Endothelial cell of umbilical vein (primary cell): ENCODE measurements at regions not wholly inside any gene's neighbourhood (a gene's known extent, or its start where the extent isn't known, plus 50 kb on each side); places are given as distances from the start of the nearest gene placed in this dataset.

Source experiments
- BruUV-seq: library from RNA; stranded (reverse); fragments of 400-500 nt; replicated peaks from 2 replicates; lab custom pipeline; 2021; lab: Mats Ljungman, UMichigan
- CTCF ChIA-PET: fragments of 300-600, 350-600 bp; sonication (Branson Sonifier 250); formaldehyde crosslinking; loops from one replicate; lab custom pipeline; 2021; ENCODE audit warnings: antibody characterized with exemption, inconsistent platforms; lab: Charles Lee
- POLR2A ChIA-PET: fragments of 300-600, 350-600 bp; sonication (Branson Sonifier 250); formaldehyde crosslinking; loops from one replicate; lab custom pipeline; 2021; ENCODE audit warnings: antibody characterized with exemption, inconsistent platforms; lab: Charles Lee
- DNase-seq: peaks from one replicate; pipeline ENCODE4 v3.0.0-alpha.2; 2011; ENCODE audit warnings: low read depth, low spot score
- FAIRE-seq: peaks from 2 replicates; lab custom pipeline; 2011; peaks lifted over from hg19 to GRCh38; lab: Jason Lieb, UNC
- H2AFZ ChIP-seq: 2 replicates; pipeline ENCODE4 v1.6.0; 2012; ENCODE audit warnings: low read depth, low read length, control low read depth, inconsistent platforms
- H3K27ac ChIP-seq: 2 replicates; pipeline ENCODE4 v1.5.1; 2011; ENCODE audit warnings: low read depth, mild to moderate bottlenecking, control low read depth, low read length, moderate library complexity; ENCODE audit not compliant: insufficient read depth
- H3K27me3 ChIP-seq, 2 experiments: 2 replicates each; pipeline versions ENCODE4 v1.6.0 to v1.6.1; 2011; ENCODE audit warnings: low read length in 2 of 2, mixed read lengths in 1 of 2; ENCODE audit not compliant: control insufficient read depth in 2 of 2, insufficient read depth in 2 of 2
- H3K36me3 ChIP-seq, 2 experiments: 2 replicates in 1 of 2; 3 replicates in 1 of 2; pipeline ENCODE4 v1.5.1; 2011; ENCODE audit warnings: low read length in 2 of 2, mild to moderate bottlenecking in 1 of 2, moderate library complexity in 1 of 2; ENCODE audit not compliant: control insufficient read depth in 2 of 2, insufficient read depth in 2 of 2; ENCODE audit errors: extremely low read depth in 1 of 2
- H3K4me1 ChIP-seq: 3 replicates; pipeline ENCODE4 v1.5.1; 2011; ENCODE audit warnings: mild to moderate bottlenecking, low read length; ENCODE audit not compliant: control insufficient read depth, insufficient read depth; ENCODE audit errors: extremely low read depth
- H3K4me2 ChIP-seq: 2 replicates; pipeline ENCODE4 v1.6.1; 2011; ENCODE audit warnings: low read length, control low read depth, mixed read lengths; ENCODE audit not compliant: insufficient read depth
- H3K4me3 ChIP-seq, 3 experiments: fragments of 200-600 bp in 1 of 3; sonication (generic), shearing (Covaris generic) in 1 of 3; replicated peaks in 1 of 3; 2 replicates each; pipeline ENCODE4 v1.5.1; 2011 to 2016; ENCODE audit warnings: control low read depth in 3 of 3, low read length in 3 of 3, mild to moderate bottlenecking in 2 of 3, inconsistent platforms in 1 of 3, low read depth in 1 of 3, moderate library complexity in 1 of 3; ENCODE audit not compliant: insufficient read depth in 1 of 3
- H3K79me2 ChIP-seq: 2 replicates; pipeline ENCODE4 v1.6.0; 2012; ENCODE audit warnings: low read length, inconsistent platforms; ENCODE audit not compliant: control insufficient read depth, insufficient read depth
- H3K9ac ChIP-seq: replicated peaks from 2 replicates; pipeline ENCODE3; 2011; ENCODE audit warnings: low read length, control low read depth; ENCODE audit not compliant: insufficient read depth; ENCODE audit errors: extremely low read depth
- H3K9me1 ChIP-seq: replicated peaks from 3 replicates; pipeline ENCODE4 v1.6.0; 2011; ENCODE audit warnings: mild to moderate bottlenecking, low read length; ENCODE audit not compliant: control insufficient read depth, insufficient read depth; ENCODE audit errors: extremely low read depth
- H3K9me3 ChIP-seq: replicated peaks from 2 replicates; pipeline ENCODE4 v1.5.1; 2012; ENCODE audit warnings: low read length, inconsistent platforms; ENCODE audit not compliant: control insufficient read depth, insufficient read depth
- H4K20me1 ChIP-seq: replicated peaks from 2 replicates; pipeline ENCODE3; 2011; ENCODE audit warnings: mild to moderate bottlenecking, low read length; ENCODE audit not compliant: control insufficient read depth, insufficient read depth; ENCODE audit errors: extremely low read depth
- CTCF ChIP-seq, 2 donors: IDR thresholded peaks; 1 replicate in 1 of 2; 2 replicates in 1 of 2; pipeline ENCODE4 v1.5.1; 2011; ENCODE audit warnings: low read length in 2 of 2, mild to moderate bottlenecking in 2 of 2, moderate library complexity in 2 of 2, control low read depth in 1 of 2, inconsistent platforms in 1 of 2, low read depth in 1 of 2; ENCODE audit not compliant: insufficient read depth in 1 of 2; ENCODE audit errors: extremely low read depth in 1 of 2
- EZH2 ChIP-seq: IDR thresholded peaks from 2 replicates; pipeline ENCODE4 v1.6.1; 2012; ENCODE audit warnings: borderline replicate concordance, low read depth, mild to moderate bottlenecking, moderate library complexity, low read length, inconsistent platforms; ENCODE audit not compliant: severe bottlenecking
- FOS ChIP-seq: IDR thresholded peaks from 2 replicates; pipeline ENCODE4 v1.6.1; 2011; ENCODE audit warnings: mild to moderate bottlenecking, low read length, moderate library complexity, borderline replicate concordance; ENCODE audit not compliant: insufficient read depth
- GATA2 ChIP-seq: IDR thresholded peaks from 2 replicates; pipeline ENCODE4 v1.7.0; 2011; ENCODE audit warnings: low read depth, mild to moderate bottlenecking, moderate library complexity, mixed read lengths, low read length; ENCODE audit not compliant: insufficient read length, insufficient read depth
- JUN ChIP-seq: IDR thresholded peaks from 2 replicates; pipeline ENCODE4 v1.6.1; 2011; ENCODE audit warnings: borderline replicate concordance, low read depth; ENCODE audit not compliant: insufficient read length, insufficient read depth
- MAX ChIP-seq: IDR thresholded peaks from 2 replicates; pipeline ENCODE4 v1.6.1; 2011; ENCODE audit not compliant: insufficient read depth, insufficient read length
- MYC ChIP-seq: IDR thresholded peaks from one replicate; pipeline ENCODE4 v1.6.1; 2011; ENCODE audit warnings: mild to moderate bottlenecking, low read depth, low read length
- POLR2A ChIP-seq: IDR thresholded peaks from 2 replicates; pipeline ENCODE4 v1.6.1; 2012; ENCODE audit warnings: low read depth, mild to moderate bottlenecking, control low read depth, low read length
- dilution Hi-C: fragments of 300-500 bp; cut with MboI; formaldehyde crosslinking; loops from one replicate; pipeline ENCODE4 v1.15.0; 2019; ENCODE audit warnings: low sequenced_read_pairs; ENCODE audit not compliant: extremely low pct_ligation_motif_present
- intact Hi-C: fragments of 100-400 bp; cut with micrococcal nuclease; formaldehyde crosslinking; loops from one replicate; pipeline ENCODE4 v1.10.0; 2022

- H2AFZ ChIP-seq, result no peak overlapping the region
Observed at GRCh38 chr1:81129776-81130175, 671.0 kb upstream of the ADGRL2 start.

More at GRCh38 chr1:81129776-81130175, 671.0 kb upstream of the ADGRL2 start:
- ChIA-PET CTCF (no interaction called here), POLR2A (no interaction called here)
- intact Hi-C loops, result no loop called here
- dilution Hi-C loops, result no loop called here
- no TSS peak for BruUV-seq
- no peak for TF ChIP-seq EZH2
- no peak for TF ChIP-seq MAX
- TF ChIP-seq GATA2, result no peak
- no peak for TF ChIP-seq CTCF (IDR thresholded peaks at IDR 0.05; ENCODE audit: extremely low read depth in 1 of 2, insufficient read depth in 1 of 2, low read depth in 1 of 2, low read length in 2 of 2)
- TF ChIP-seq JUN, result no peak
- no peak for TF ChIP-seq FOS
- TF ChIP-seq POLR2A, result no peak
- TF ChIP-seq MYC, result no peak
- FAIRE-seq (no peak), DNase-seq (no peak)
- Histone ChIP-seq H4K20me1 (no peaks in the 10 kb centered on the region), H3K36me3 (no peaks in the 10 kb centered on the region), H3K4me2 (no peak overlapping the region), H3K27ac (no peak overlapping the region), H3K4me1 (peaks cover 7% of the 10 kb centered on the region), H3K9ac (no peak overlapping the region), H3K9me3 (no peaks in the 10 kb centered on the region), H3K79me2 (no peaks in the 10 kb centered on the region), H3K9me1 (no peaks in the 10 kb centered on the region), H3K4me3 (no peak overlapping the region), H3K27me3 (no peaks in the 10 kb centered on the region)
